Esophagus muscularis mucosa (tissue), 3 donors: ENCODE measurements at regions not wholly inside any gene's neighbourhood (a gene's known extent, or its start where the extent isn't known, plus 50 kb on each side); places are given as distances from the start of the nearest gene placed in this dataset.

Experiments used
- POLR2A ChIP-seq: fragments of 450-650 bp; IDR thresholded peaks from one replicate; pipeline ENCODE4 v1.6.1; 2017; ENCODE audit warnings: antibody characterized with exemption, moderate library complexity, mild to moderate bottlenecking, low read depth
- POLR2AphosphoS5 ChIP-seq, 2 donors: sonication (generic); formaldehyde crosslinking; IDR thresholded peaks; one replicate each; pipeline ENCODE4 v1.6.1; 2017; ENCODE audit warnings: antibody characterized with exemption in 2 of 2
- TF ChIP-seq, protein P1 (sequence below), 3 experiments: fragments of 200-600 bp in 2 of 3; fragments of 450-650 bp in 1 of 3; sonication (generic) in 2 of 3; IDR thresholded peaks; one replicate each; pipeline ENCODE4 v1.5.1; 2017 to 2019; ENCODE audit warnings: antibody characterized with exemption in 3 of 3, mild to moderate bottlenecking in 2 of 3, moderate library complexity in 1 of 3

DNA sequence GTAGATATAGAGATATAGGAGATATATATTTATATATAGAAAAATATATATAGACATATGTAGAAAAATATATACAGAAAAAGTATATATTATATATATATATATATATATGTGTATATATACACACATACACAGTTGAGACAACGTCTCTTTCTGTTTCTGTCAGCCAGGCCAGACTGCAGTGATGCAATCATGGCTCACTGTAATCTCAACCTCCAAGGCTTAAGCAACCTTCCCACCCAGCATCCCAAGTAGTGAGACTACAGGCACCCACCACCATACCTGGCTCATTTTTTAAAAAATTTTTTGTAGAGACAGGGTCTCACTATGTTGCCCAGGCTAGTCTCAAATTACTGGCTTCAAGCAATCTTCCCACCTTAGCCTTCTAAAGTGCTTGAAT, 426.3 kb downstream of the GPM6A start:
- TF ChIP-seq, protein P1, sequence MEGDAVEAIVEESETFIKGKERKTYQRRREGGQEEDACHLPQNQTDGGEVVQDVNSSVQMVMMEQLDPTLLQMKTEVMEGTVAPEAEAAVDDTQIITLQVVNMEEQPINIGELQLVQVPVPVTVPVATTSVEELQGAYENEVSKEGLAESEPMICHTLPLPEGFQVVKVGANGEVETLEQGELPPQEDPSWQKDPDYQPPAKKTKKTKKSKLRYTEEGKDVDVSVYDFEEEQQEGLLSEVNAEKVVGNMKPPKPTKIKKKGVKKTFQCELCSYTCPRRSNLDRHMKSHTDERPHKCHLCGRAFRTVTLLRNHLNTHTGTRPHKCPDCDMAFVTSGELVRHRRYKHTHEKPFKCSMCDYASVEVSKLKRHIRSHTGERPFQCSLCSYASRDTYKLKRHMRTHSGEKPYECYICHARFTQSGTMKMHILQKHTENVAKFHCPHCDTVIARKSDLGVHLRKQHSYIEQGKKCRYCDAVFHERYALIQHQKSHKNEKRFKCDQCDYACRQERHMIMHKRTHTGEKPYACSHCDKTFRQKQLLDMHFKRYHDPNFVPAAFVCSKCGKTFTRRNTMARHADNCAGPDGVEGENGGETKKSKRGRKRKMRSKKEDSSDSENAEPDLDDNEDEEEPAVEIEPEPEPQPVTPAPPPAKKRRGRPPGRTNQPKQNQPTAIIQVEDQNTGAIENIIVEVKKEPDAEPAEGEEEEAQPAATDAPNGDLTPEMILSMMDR (IDR thresholded peaks at IDR 0.05): no peak
- TF ChIP-seq POLR2AphosphoS5 (IDR thresholded peaks at IDR 0.05) (no peak), POLR2A (no peak)
